ENCODE measurements at regions not wholly inside any gene's neighbourhood (a gene's known extent, or its start where the extent isn't known, plus 50 kb on each side); places are given as distances from the start of the nearest gene placed in this dataset.
"Not testable (repeated sequence)": the region's sequence is repeated elsewhere in the genome, so short reads cannot be mapped to it uniquely, and the experiment has no call there.

DNA sequence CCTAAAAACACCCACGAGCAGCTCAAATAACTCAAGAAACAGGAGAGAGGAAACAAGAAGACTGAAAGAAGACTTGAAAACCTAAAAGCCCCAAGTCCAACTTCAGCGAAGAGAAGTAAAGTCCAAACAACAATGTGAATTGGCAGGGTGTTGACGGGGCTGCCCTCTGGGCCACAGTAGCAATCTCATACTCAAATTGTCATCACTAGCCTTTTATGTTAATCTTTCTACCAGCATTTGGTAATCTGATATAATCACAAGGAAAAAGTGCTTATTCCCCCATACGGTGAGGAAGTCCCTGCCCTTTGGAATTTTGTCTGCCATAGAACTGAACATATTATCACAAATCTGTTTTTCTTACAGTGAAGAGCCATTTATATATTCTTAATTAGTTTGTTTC, 51.5 kb upstream of the IFNE start:
- POLR2A ChIA-PET, result no interaction called here
- no peak for DNase-seq (ENCODE audit: low read depth, low spot score)
- no peak overlapping the region for H3K4me3 ChIP-seq (ENCODE audit: low read depth, low read length)
- no peak for TF ChIP-seq CTCF (IDR thresholded peaks at IDR 0.05; ENCODE audit: insufficient read depth, low read length, missing control alignments)
- CTCF ChIA-PET, result interaction anchor here (1.2 kb wide), 1 partner anchor 41 kb away, joined by 3 read pairs; no protein-coding TSS in a partner anchor

DNA sequence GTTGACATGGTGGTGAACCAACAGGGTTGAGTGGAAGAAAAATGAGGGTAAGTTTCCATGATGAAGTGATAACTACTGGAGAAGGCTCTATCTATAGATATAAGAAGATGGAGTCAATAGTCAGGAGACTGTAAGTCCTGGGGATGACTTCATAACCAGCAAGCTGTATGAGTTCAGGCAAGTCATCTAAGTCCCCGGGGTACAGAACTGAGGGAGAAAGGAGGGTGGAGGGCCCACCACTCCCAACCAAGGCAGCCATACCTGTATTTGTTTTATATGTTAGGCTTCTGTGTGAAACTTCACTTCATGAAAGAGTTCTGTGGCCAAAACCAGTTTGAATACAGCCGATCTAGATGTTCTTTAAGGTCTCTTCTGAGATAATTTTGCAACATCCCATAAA, 53.3 kb upstream of the IFNE start:
- no peak overlapping the region for H3K4me3 ChIP-seq (ENCODE audit: low read depth, low read length)
- TF ChIP-seq CTCF (IDR thresholded peaks at IDR 0.05; ENCODE audit: insufficient read depth, low read length, missing control alignments), result no peak
- ChIA-PET CTCF (interaction anchor here (1.1 kb wide), 1 partner anchor 23 kb away, joined by 4 read pairs; no protein-coding TSS in a partner anchor), POLR2A (no interaction called here)
- no peak for DNase-seq (ENCODE audit: low read depth, low spot score)

DNA sequence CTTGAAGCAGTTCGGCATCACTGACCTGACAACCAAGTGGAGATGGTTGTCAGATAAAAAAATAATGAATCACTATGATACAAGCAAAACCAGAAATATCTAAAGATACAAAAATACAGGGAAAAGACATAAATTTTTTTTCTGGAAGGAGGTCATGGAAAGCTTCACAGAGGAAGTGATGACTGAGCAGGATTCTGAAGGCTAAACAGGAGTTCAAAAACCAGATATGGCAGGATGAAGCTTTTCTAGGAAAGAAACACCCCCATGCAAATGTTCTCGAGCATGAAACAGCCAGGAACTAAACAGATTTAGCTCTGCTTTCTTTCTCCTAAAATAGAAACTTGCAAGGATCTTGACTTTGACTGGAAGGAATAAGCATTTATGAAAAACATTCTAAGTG, 60.7 kb upstream of the IFNE start:
- CTCF ChIA-PET, result interaction anchor here (1.2 to 1.3 kb wide), 2 partner anchors 166 to 246 kb away, joined by 3 to 4 read pairs; no protein-coding TSS in a partner anchor
- H3K4me3 ChIP-seq (ENCODE audit: low read depth, low read length), result no peak overlapping the region
- DNase-seq (ENCODE audit: low read depth, low spot score), result no peak
- no peak for TF ChIP-seq CTCF (IDR thresholded peaks at IDR 0.05; ENCODE audit: insufficient read depth, low read length, missing control alignments)
- POLR2A ChIA-PET, result interaction anchor here (0.6 to 1.0 kb wide), 2 partner anchors 16 to 166 kb away, joined by 3 read pairs; no protein-coding TSS in a partner anchor

GRCh38 chr9:21543187-21543586, 61.1 kb upstream of the IFNE start:
- no peak overlapping the region for H3K4me3 ChIP-seq (ENCODE audit: low read depth, low read length)
- CTCF ChIA-PET, result interaction anchor here (1.2 to 1.3 kb wide), 2 partner anchors 166 to 245 kb away, joined by 3 to 4 read pairs; no protein-coding TSS in a partner anchor
- DNase-seq (ENCODE audit: low read depth, low spot score), result no peak
- POLR2A ChIA-PET, result interaction anchor here (0.6 to 1.0 kb wide), 2 partner anchors 16 to 166 kb away, joined by 3 read pairs; no protein-coding TSS in a partner anchor
- TF ChIP-seq CTCF (IDR thresholded peaks at IDR 0.05; ENCODE audit: insufficient read depth, low read length, missing control alignments), result no peak

DNA sequence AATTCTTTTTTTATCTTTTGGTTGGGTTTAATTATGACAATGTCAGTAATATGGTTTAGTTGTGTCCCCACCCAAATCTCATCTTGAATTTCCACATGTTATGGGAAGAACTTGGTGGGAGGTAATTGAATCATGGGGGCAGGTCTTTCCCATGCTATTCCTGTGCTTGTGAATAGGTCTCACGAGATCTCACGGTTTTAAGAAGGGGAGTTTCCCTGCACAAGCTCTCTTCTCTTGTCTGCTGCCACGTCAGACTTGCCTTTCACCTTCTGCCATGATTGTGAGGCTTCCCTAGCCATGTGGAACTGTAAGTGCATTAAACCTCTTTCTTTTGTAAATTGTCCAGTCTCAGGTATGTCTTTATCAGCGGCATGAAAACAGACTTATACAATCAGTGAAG, 61.7 kb upstream of the IFNE start:
- POLR2A ChIA-PET; H3K4me3 ChIP-seq (ENCODE audit: low read depth, low read length); DNase-seq (ENCODE audit: low read depth, low spot score); CTCF ChIA-PET: not testable (repeated sequence)

GRCh38 chr9:21546949-21547348, 64.8 kb upstream of the IFNE start:
- ChIA-PET CTCF (no interaction called here), POLR2A (no interaction called here)
- TF ChIP-seq CTCF (IDR thresholded peaks at IDR 0.05; ENCODE audit: insufficient read depth, low read length, missing control alignments), result no peak
- DNase-seq (ENCODE audit: low read depth, low spot score), result no peak
- no peak overlapping the region for H3K4me3 ChIP-seq (ENCODE audit: low read depth, low read length)

DNA sequence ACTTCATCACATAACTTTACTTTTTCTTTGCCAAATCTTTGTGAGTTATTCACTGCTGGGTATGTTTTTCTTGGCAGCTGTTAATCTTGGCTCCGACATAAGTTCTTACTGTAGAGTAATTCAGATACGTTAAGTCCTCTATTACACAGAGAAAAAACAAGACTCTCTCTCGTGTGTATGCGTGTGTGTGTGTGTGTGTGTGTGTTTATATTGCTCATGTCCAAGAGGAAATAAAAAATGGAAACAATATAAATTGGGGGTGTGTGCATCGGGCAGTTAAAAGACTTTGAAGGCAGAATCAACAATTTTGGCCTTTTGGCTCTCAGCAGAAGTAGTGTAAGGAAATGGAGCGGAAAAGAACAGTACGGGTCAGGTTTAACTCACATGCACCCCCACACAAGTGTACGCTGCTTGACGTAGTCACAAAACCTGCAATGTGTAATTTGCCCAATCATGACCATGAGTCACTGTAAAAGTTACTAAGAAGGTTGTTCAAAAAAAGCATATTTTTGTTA, 67.2 kb upstream of the IFNE start:
- POLR2A ChIA-PET, result no interaction called here

More for the DNA sequence above, 67.2 kb upstream of the IFNE start:
- no peak for TF ChIP-seq CTCF (IDR thresholded peaks at IDR 0.05; ENCODE audit: insufficient read depth, low read length, missing control alignments)
- CTCF ChIA-PET, result interaction anchor here (1.5 kb wide), 1 partner anchor 84 kb away, joined by 4 read pairs; no protein-coding TSS in a partner anchor
- H3K4me3 ChIP-seq (ENCODE audit: low read depth, low read length), result peak overlapping the region; percentile 15; the same call in 1 of the 2 replicates
- DNase-seq (ENCODE audit: low read depth, low spot score), result peak; percentile 98

Data from AG04449 (cell line).